Endothelial cell (in vitro differentiated cells): ENCODE measurements at regions not wholly inside any gene's neighbourhood (a gene's known extent, or its start where the extent isn't known, plus 50 kb on each side); places are given as distances from the start of the nearest gene placed in this dataset.

Source experiments
- DNase-seq: peaks from one replicate; pipeline ENCODE4 v3.0.0; 2021; ENCODE audit warnings: low spot score
- H3K27ac Mint-ChIP-seq: one replicate; pipeline ENCODE4 v1.8.0; 2021; ENCODE audit warnings: mixed read lengths, inconsistent platforms; ENCODE audit not compliant: unreplicated experiment
- H3K27me3 Mint-ChIP-seq: one replicate; pipeline ENCODE4 v1.8.0; 2021; ENCODE audit warnings: mild to moderate bottlenecking, moderate library complexity, mixed read lengths, inconsistent platforms; ENCODE audit not compliant: unreplicated experiment
- H3K36me3 Mint-ChIP-seq: one replicate; pipeline ENCODE4 v1.8.0; 2021; ENCODE audit warnings: mild to moderate bottlenecking, low read depth, mixed read lengths, inconsistent platforms; ENCODE audit not compliant: unreplicated experiment
- H3K4me1 Mint-ChIP-seq: one replicate; pipeline ENCODE4 v1.8.0; 2021; ENCODE audit warnings: mild to moderate bottlenecking, mixed read lengths, inconsistent platforms; ENCODE audit not compliant: unreplicated experiment
- H3K4me3 Mint-ChIP-seq: one replicate; pipeline ENCODE4 v1.8.0; 2021; ENCODE audit warnings: mild to moderate bottlenecking, mixed read lengths, inconsistent platforms; ENCODE audit not compliant: unreplicated experiment
- H3K9me3 Mint-ChIP-seq: one replicate; pipeline ENCODE4 v1.8.0; 2021; ENCODE audit warnings: mixed read lengths, inconsistent platforms; ENCODE audit not compliant: unreplicated experiment
- CTCF ChIP-seq: fragments of 200-600 bp; sonication (generic); IDR thresholded peaks from one replicate; pipeline ENCODE4 v1.5.0; 2021; ENCODE audit warnings: antibody characterized with exemption; ENCODE audit not compliant: unreplicated experiment

GRCh38 chr13:104534847-104535246 lies 1468.6 kb upstream of the SLC10A2 start:
- no peak for DNase-seq
- H3K27ac Mint-ChIP-seq, result no peak overlapping the region
- H3K36me3 Mint-ChIP-seq, result no peaks in the 10 kb centered on the region
- H3K4me3 Mint-ChIP-seq, result no peak overlapping the region
- no peaks in the 10 kb centered on the region for H3K9me3 Mint-ChIP-seq
- no peaks in the 10 kb centered on the region for H3K4me1 Mint-ChIP-seq
- peak; percentile 21 for TF ChIP-seq CTCF
- H3K27me3 Mint-ChIP-seq, result no peaks in the 10 kb centered on the region

- Mint-ChIP-seq H3K4me3 (no peak overlapping the region), H3K9me3 (no peaks in the 10 kb centered on the region), H3K36me3 (no peaks in the 10 kb centered on the region), H3K4me1 (no peaks in the 10 kb centered on the region), H3K27me3 (no peaks in the 10 kb centered on the region), H3K27ac (no peak overlapping the region)
- DNase-seq, result no peak
- TF ChIP-seq CTCF, result no peak
Measured at GRCh38 chr13:104532132-104532531, 1465.9 kb upstream of the SLC10A2 start.

GRCh38 chr13:104530741-104531140 lies 1464.5 kb upstream of the SLC10A2 start:
- no peak for DNase-seq
- no peak for TF ChIP-seq CTCF
- no peaks in the 10 kb centered on the region for H3K36me3 Mint-ChIP-seq
- no peaks in the 10 kb centered on the region for H3K9me3 Mint-ChIP-seq
- H3K4me3 Mint-ChIP-seq, result no peak overlapping the region
- no peaks in the 10 kb centered on the region for H3K27me3 Mint-ChIP-seq
- H3K4me1 Mint-ChIP-seq, result no peaks in the 10 kb centered on the region
- H3K27ac Mint-ChIP-seq, result no peak overlapping the region

GRCh38 chr13:104526561-104526960 lies 1460.3 kb upstream of the SLC10A2 start:
- no peaks in the 10 kb centered on the region for H3K9me3 Mint-ChIP-seq
- no peak for DNase-seq
- no peak for TF ChIP-seq CTCF
- no peak overlapping the region for H3K27ac Mint-ChIP-seq
- H3K27me3 Mint-ChIP-seq, result no peaks in the 10 kb centered on the region
- H3K4me3 Mint-ChIP-seq, result no peak overlapping the region
- H3K36me3 Mint-ChIP-seq, result no peaks in the 10 kb centered on the region
- no peaks in the 10 kb centered on the region for H3K4me1 Mint-ChIP-seq

- DNase-seq, result no peak
- TF ChIP-seq CTCF, result no peak
- H3K4me1 Mint-ChIP-seq, result no peaks in the 10 kb centered on the region
- no peak overlapping the region for H3K4me3 Mint-ChIP-seq
- no peaks in the 10 kb centered on the region for H3K36me3 Mint-ChIP-seq
- no peaks in the 10 kb centered on the region for H3K27me3 Mint-ChIP-seq
- no peak overlapping the region for H3K27ac Mint-ChIP-seq
- H3K9me3 Mint-ChIP-seq, result no peaks in the 10 kb centered on the region
Measured at GRCh38 chr13:104525467-104525866, 1459.2 kb upstream of the SLC10A2 start.
